ENCODE measurements at regions not wholly inside any gene's neighbourhood (a gene's known extent, or its start where the extent isn't known, plus 50 kb on each side); places are given as distances from the start of the nearest gene placed in this dataset.

- Histone ChIP-seq H3K4me3 (no peak overlapping the region), H3K79me2 (ENCODE audit: low read depth) (no peaks in the 10 kb centered on the region), H2AFZ (no peak overlapping the region), H3K9me2 (ENCODE audit: insufficient read depth) (no peaks in the 10 kb centered on the region), H3K4me2 (no peak overlapping the region), H3K27ac (no peak overlapping the region), H3K36me3 (ENCODE audit: low read depth) (no peaks in the 10 kb centered on the region), H4K20me1 (ENCODE audit: insufficient read depth) (no peaks in the 10 kb centered on the region), H3F3A (ENCODE audit: insufficient read depth, low read depth) (no peaks in the 10 kb centered on the region), H3K27me3 (ENCODE audit: insufficient read depth, low read depth) (no peaks in the 10 kb centered on the region), H3K4me1 (replicated peaks; ENCODE audit: insufficient read depth) (no peaks in the 10 kb centered on the region), H3K9me3 (ENCODE audit: insufficient read depth, low read depth) (no peaks in the 10 kb centered on the region)
- intact Hi-C loops (cut with micrococcal nuclease; ENCODE audit: unreplicated experiment): loop anchor here (10.0 kb wide), 1 partner anchor 588 kb away; no protein-coding TSS in a partner anchor
- ChIA-PET POLR2A (ENCODE audit: unreplicated experiment) (no interaction called here), CTCF (interaction anchor here (0.6 kb wide), 1 partner anchor 187 kb away, joined by 3 read pairs; no protein-coding TSS in a partner anchor)
- no TSS peak for BruUV-seq (replicated peaks)
- DNase-seq: no peak
- no peak for TF ChIP-seq CTCF (conservative IDR thresholded peaks at IDR 0.05)
- TF ChIP-seq EZH2 (IDR thresholded peaks at IDR 0.05; ENCODE audit: low read depth): no peak
Measured at GRCh38 chr10:53402594-53402993, 630.0 kb upstream of the MBL2 start.

DNA sequence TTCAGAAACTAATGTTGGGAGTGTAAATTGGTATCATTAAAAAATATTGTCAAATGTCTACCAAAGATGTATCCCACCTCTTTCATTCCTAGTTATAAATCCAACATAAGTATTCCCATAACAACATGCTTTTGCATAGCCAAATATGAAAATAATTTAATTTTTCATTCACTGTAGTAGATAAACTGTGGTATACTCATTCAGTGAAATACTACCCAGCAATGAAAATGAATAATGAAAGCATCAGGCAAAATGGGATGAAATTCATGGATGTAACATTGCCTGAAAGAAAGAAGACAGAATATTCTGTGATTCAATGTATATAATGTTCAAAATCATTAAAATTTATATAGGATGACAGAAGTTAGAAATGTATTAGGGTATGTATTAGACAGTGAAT is 629.0 kb upstream of the MBL2 start:
- no peak overlapping the region for H2AFZ ChIP-seq
- no peak for DNase-seq
- ChIA-PET POLR2A (ENCODE audit: unreplicated experiment) (no interaction called here), CTCF (no interaction called here)
- TF ChIP-seq CTCF (conservative IDR thresholded peaks at IDR 0.05) (no peak), EZH2 (IDR thresholded peaks at IDR 0.05; ENCODE audit: low read depth) (no peak)
- H3K4me2 ChIP-seq: no peak overlapping the region
- H3K27ac ChIP-seq: no peak overlapping the region
- H3K4me3 ChIP-seq: no peak overlapping the region
- intact Hi-C loops (cut with micrococcal nuclease; ENCODE audit: unreplicated experiment): loop anchor here (10.0 kb wide), 1 partner anchor 587 kb away; no protein-coding TSS in a partner anchor
- H3K27me3 ChIP-seq (ENCODE audit: insufficient read depth, low read depth): no peaks in the 10 kb centered on the region
- no peaks in the 10 kb centered on the region for H4K20me1 ChIP-seq (ENCODE audit: insufficient read depth)
- H3F3A ChIP-seq (ENCODE audit: insufficient read depth, low read depth): no peaks in the 10 kb centered on the region
- H3K9me3 ChIP-seq (ENCODE audit: insufficient read depth, low read depth): no peaks in the 10 kb centered on the region; the same call in 1 of the 2 replicates
- no peaks in the 10 kb centered on the region for H3K9me2 ChIP-seq (ENCODE audit: insufficient read depth)
- no peaks in the 10 kb centered on the region for H3K79me2 ChIP-seq (ENCODE audit: low read depth)
- no peaks in the 10 kb centered on the region for H3K36me3 ChIP-seq (ENCODE audit: low read depth)
- H3K4me1 ChIP-seq (replicated peaks; ENCODE audit: insufficient read depth): no peaks in the 10 kb centered on the region
- no TSS peak for BruUV-seq (replicated peaks)

DNA sequence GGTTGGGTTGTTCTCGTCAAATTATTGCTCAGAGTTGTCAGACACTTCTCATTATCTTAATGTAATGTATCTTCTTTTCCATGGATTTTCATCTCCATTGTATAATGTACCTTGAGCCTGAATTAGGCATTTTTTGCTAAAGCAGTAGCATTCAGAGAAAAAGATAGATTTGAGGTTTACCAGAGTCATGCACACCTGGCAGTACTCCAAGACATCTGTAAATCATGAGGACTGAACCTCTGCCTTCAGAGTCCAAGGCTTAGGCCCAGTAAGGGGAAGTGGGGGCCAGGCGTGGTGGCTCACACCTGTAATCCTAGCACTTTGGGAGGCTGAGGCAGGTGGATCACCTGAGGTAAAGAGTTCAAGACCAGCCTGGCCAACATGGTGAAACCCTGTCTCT is 624.3 kb upstream of the MBL2 start:
- H3K4me1 ChIP-seq (replicated peaks; ENCODE audit: insufficient read depth): no peaks in the 10 kb centered on the region
- POLR2A ChIA-PET (ENCODE audit: unreplicated experiment): no interaction called here
- H3K4me2 ChIP-seq: no peak overlapping the region

More for the DNA sequence above, 624.3 kb upstream of the MBL2 start:
- CTCF ChIA-PET: no interaction called here
- H3K79me2 ChIP-seq (ENCODE audit: low read depth): no peaks in the 10 kb centered on the region
- no peaks in the 10 kb centered on the region for H3F3A ChIP-seq (ENCODE audit: insufficient read depth, low read depth)
- TF ChIP-seq CTCF (conservative IDR thresholded peaks at IDR 0.05): no peak
- no peak for TF ChIP-seq EZH2 (IDR thresholded peaks at IDR 0.05; ENCODE audit: low read depth)
- DNase-seq: no peak
- no peak overlapping the region for H3K27ac ChIP-seq
- H3K9me2 ChIP-seq (ENCODE audit: insufficient read depth): peaks cover 3% of the 10 kb centered on the region
- no peak overlapping the region for H3K4me3 ChIP-seq
- H4K20me1 ChIP-seq (ENCODE audit: insufficient read depth): no peaks in the 10 kb centered on the region
- H2AFZ ChIP-seq: no peak overlapping the region
- H3K27me3 ChIP-seq (ENCODE audit: insufficient read depth, low read depth): no peaks in the 10 kb centered on the region
- intact Hi-C loops (cut with micrococcal nuclease; ENCODE audit: unreplicated experiment): no loop called here
- BruUV-seq (replicated peaks): no TSS peak
- H3K9me3 ChIP-seq (ENCODE audit: insufficient read depth, low read depth): peaks cover 12% of the 10 kb centered on the region; the same call in 1 of the 2 replicates
- no peaks in the 10 kb centered on the region for H3K36me3 ChIP-seq (ENCODE audit: low read depth)
